Motor neuron (in vitro differentiated cells): ENCODE measurements at regions not wholly inside any gene's neighbourhood (a gene's known extent, or its start where the extent isn't known, plus 50 kb on each side); places are given as distances from the start of the nearest gene placed in this dataset.

Experiments used
- ATAC-seq, 8 experiments: fragments of 200-7000 bp; cut with Tn5 transposase; replicated peaks in 6 of 8; 2 replicates each; pipeline ENCODE4 v1.8.0; 2021; ENCODE audit warnings: mild to moderate bottlenecking in 8 of 8, moderate library complexity in 8 of 8
- H3K27ac ChIP-seq, 2 donors: fragments of 250-450 bp; sonication (Bioruptor Pico); 2 replicates each; pipeline ENCODE4 v1.9.0; 2021; ENCODE audit warnings: antibody characterized with exemption in 2 of 2, mild to moderate bottlenecking in 2 of 2, moderate library complexity in 1 of 2
- H3K4me1 ChIP-seq, 2 donors: fragments of 250-450 bp; sonication (Bioruptor Pico); replicated peaks in 1 of 2; 2 replicates each; pipeline ENCODE4 v1.6.1; 2021; ENCODE audit warnings: antibody characterized with exemption in 2 of 2, mild to moderate bottlenecking in 2 of 2, moderate library complexity in 1 of 2
- H3K4me3 ChIP-seq, 5 donors: fragments of 250-450 bp; sonication (Bioruptor Pico); 2 replicates each; pipeline ENCODE4 v1.9.0; 2021; ENCODE audit warnings: antibody characterized with exemption in 5 of 5, mild to moderate bottlenecking in 5 of 5, moderate library complexity in 4 of 5
- WGBS, 10 experiments: fragments of 450-650 bp; shearing (Covaris generic); methylation state at CpG; one replicate each; pipeline ENCODE4 v1.0.0; 2022; 5-methylcytosine and 5-hydroxymethylcytosine counted together
- in situ Hi-C, 9 experiments: fragments of 400-800 bp; cut with MboI; loops; one replicate each; pipeline ENCODE4 v1.15.0; 2021; ENCODE audit warnings: low sequenced_read_pairs in 9 of 9, low pct_unique_long_range_greater_than_20kb in 2 of 9; ENCODE audit not compliant: unreplicated experiment in 9 of 9

GRCh38 chr3:72288955-72289691 is 504.2 kb upstream of the PROK2 start:
- H3K4me1 ChIP-seq = peaks cover 20 to 23% of the 10 kb centered on the region in 2 donors
- 37 to 90% (median 51%) methylated on average over 2 to 12 of the region's 25 CpGs; no CpG with 5 or more reads in 4 of the 10 experiments for WGBS, 10 experiments
- in situ Hi-C loops = no loop called here
- H3K4me3 ChIP-seq = no peak overlapping the region
- peak overlapping the region; percentile 15 to 43 for H3K27ac ChIP-seq
- peak; percentile 64 to 96 (median 83) for ATAC-seq

- Histone ChIP-seq H3K4me3 (no peak overlapping the region), H3K4me1 (peaks cover 20 to 23% of the 10 kb centered on the region in 2 donors), H3K27ac (no peak overlapping the region)
- no peak for ATAC-seq
- 0 to 100% (median 83%) methylated on average over 1 of the region's 1 CpG; no CpG with 5 or more reads in 5 of the 10 experiments for WGBS, 10 experiments
- in situ Hi-C loops = no loop called here
These were observed 503.0 kb upstream of the PROK2 start for GRCh38 chr3:72287956-72288355.

GRCh38 chr3:72285502-72285901 is 500.6 kb upstream of the PROK2 start:
- in situ Hi-C loops = no loop called here
- H3K4me1 ChIP-seq = peaks cover 20 to 23% of the 10 kb centered on the region in 2 donors
- no peak for ATAC-seq
- no peak overlapping the region for H3K27ac ChIP-seq
- WGBS, 10 experiments = 4 to 100% (median 82%) methylated on average over 1 to 3 of the region's 3 CpGs; no CpG with 5 or more reads in 3 of the 10 experiments
- no peak overlapping the region for H3K4me3 ChIP-seq

GRCh38 chr3:72284471-72284870 is 499.5 kb upstream of the PROK2 start:
- WGBS, 10 experiments = 60 to 96% (median 78%) methylated on average over 1 to 5 of the region's 5 CpGs; no CpG with 5 or more reads in 2 of the 10 experiments
- Histone ChIP-seq H3K27ac (no peak overlapping the region), H3K4me1 (peaks cover 23 to 25% of the 10 kb centered on the region in 2 donors), H3K4me3 (no peak overlapping the region)
- ATAC-seq = peak in 5 of 8 experiments; percentile 33 to 68 (median 60)
- in situ Hi-C loops = no loop called here

GRCh38 chr3:72282918-72283317 is 498.0 kb upstream of the PROK2 start:
- no peak for ATAC-seq
- in situ Hi-C loops = no loop called here

GRCh38 chr3:72281551-72281950 is 496.6 kb upstream of the PROK2 start:
- Histone ChIP-seq H3K27ac (no peak overlapping the region), H3K4me3 (no peak overlapping the region), H3K4me1 (peaks cover 12 to 15% of the 10 kb centered on the region in 2 donors)
- in situ Hi-C loops = no loop called here
- WGBS, 10 experiments = 10 to 100% (median 57%) methylated on average over 1 to 4 of the region's 5 CpGs; no CpG with 5 or more reads in 4 of the 10 experiments
- ATAC-seq = no peak

More at GRCh38 chr3:72282918-72283317, 498.0 kb upstream of the PROK2 start:
- H3K27ac ChIP-seq = no peak overlapping the region
- H3K4me1 ChIP-seq = peaks cover 12 to 15% of the 10 kb centered on the region in 2 donors
- H3K4me3 ChIP-seq = no peak overlapping the region
- WGBS, 10 experiments = 0 to 100% (median 71%) methylated on average over 1 to 3 of the region's 3 CpGs

- no peak for ATAC-seq
- in situ Hi-C loops = no loop called here
- peaks cover 12 to 15% of the 10 kb centered on the region in 2 donors for H3K4me1 ChIP-seq
- H3K4me3 ChIP-seq = no peak overlapping the region
- WGBS, 10 experiments = 43 to 94% (median 80%) methylated on average over 1 to 4 of the region's 6 CpGs; no CpG with 5 or more reads in 2 of the 10 experiments
- no peak overlapping the region for H3K27ac ChIP-seq
These were observed 495.9 kb upstream of the PROK2 start for GRCh38 chr3:72280876-72281275.

- 40 to 100% (median 70%) methylated on average over 1 to 5 of the region's 6 CpGs; no CpG with 5 or more reads in 2 of the 10 experiments for WGBS, 10 experiments
- H3K4me1 ChIP-seq = peaks cover 18 to 22% of the 10 kb centered on the region in 2 donors
- ATAC-seq = peak in 1 of 8 experiments; percentile 19
- no peak overlapping the region for H3K4me3 ChIP-seq
- H3K27ac ChIP-seq = no peak overlapping the region
- in situ Hi-C loops = no loop called here
These were observed 494.7 kb upstream of the PROK2 start for GRCh38 chr3:72279631-72280041.

- Histone ChIP-seq H3K4me1 (peaks cover 18 to 24% of the 10 kb centered on the region in 2 donors), H3K27ac (no peak overlapping the region), H3K4me3 (no peak overlapping the region)
- WGBS, 10 experiments = 31 to 100% (median 100%) methylated on average over 1 to 2 of the region's 3 CpGs; no CpG with 5 or more reads in 7 of the 10 experiments
- in situ Hi-C loops = no loop called here
- ATAC-seq = no peak
These were observed 494.2 kb upstream of the PROK2 start for GRCh38 chr3:72279068-72279604.

- in situ Hi-C loops = no loop called here
- Histone ChIP-seq H3K4me3 (no peak overlapping the region), H3K27ac (no peak overlapping the region), H3K4me1 (peaks cover 24 to 31% of the 10 kb centered on the region in 2 donors)
- no peak for ATAC-seq
- 50 to 96% (median 63%) methylated on average over 1 to 3 of the region's 3 CpGs; no CpG with 5 or more reads in 2 of the 10 experiments for WGBS, 10 experiments
These were observed 493.6 kb upstream of the PROK2 start for GRCh38 chr3:72278349-72279067.

GRCh38 chr3:72277710-72278109 is 492.8 kb upstream of the PROK2 start:
- 88 to 100% (median 97%) methylated on average over 1 to 4 of the region's 4 CpGs; no CpG with 5 or more reads in 1 of the 10 experiments for WGBS, 10 experiments
- Histone ChIP-seq H3K4me1 (peaks cover 27 to 33% of the 10 kb centered on the region in 2 donors), H3K4me3 (no peak overlapping the region), H3K27ac (no peak overlapping the region)
- in situ Hi-C loops = no loop called here
- no peak for ATAC-seq

- ATAC-seq = no peak
- in situ Hi-C loops = no loop called here
- Histone ChIP-seq H3K27ac (no peak overlapping the region), H3K4me3 (no peak overlapping the region), H3K4me1 (peaks cover 27 to 33% of the 10 kb centered on the region in 2 donors)
- 80 to 100% (median 95%) methylated on average over 1 to 3 of the region's 3 CpGs; no CpG with 5 or more reads in 5 of the 10 experiments for WGBS, 10 experiments
These were observed 491.9 kb upstream of the PROK2 start for GRCh38 chr3:72276806-72277205.

GRCh38 chr3:72275331-72275751 is 490.4 kb upstream of the PROK2 start:
- Histone ChIP-seq H3K4me1 (peaks cover 27 to 33% of the 10 kb centered on the region in 2 donors), H3K27ac (peak overlapping the region in 1 of 2 donors; percentile 24), H3K4me3 (no peak overlapping the region)
- ATAC-seq = peak in 5 of 8 experiments; percentile 41 to 72 (median 61)
- WGBS, 10 experiments = 0 to 93% (median 44%) methylated on average over 1 to 6 of the region's 7 CpGs; no CpG with 5 or more reads in 1 of the 10 experiments
- in situ Hi-C loops = no loop called here
